ENCODE measurements at regions not wholly inside any gene's neighbourhood (a gene's known extent, or its start where the extent isn't known, plus 50 kb on each side); places are given as distances from the start of the nearest gene placed in this dataset.

DNA sequence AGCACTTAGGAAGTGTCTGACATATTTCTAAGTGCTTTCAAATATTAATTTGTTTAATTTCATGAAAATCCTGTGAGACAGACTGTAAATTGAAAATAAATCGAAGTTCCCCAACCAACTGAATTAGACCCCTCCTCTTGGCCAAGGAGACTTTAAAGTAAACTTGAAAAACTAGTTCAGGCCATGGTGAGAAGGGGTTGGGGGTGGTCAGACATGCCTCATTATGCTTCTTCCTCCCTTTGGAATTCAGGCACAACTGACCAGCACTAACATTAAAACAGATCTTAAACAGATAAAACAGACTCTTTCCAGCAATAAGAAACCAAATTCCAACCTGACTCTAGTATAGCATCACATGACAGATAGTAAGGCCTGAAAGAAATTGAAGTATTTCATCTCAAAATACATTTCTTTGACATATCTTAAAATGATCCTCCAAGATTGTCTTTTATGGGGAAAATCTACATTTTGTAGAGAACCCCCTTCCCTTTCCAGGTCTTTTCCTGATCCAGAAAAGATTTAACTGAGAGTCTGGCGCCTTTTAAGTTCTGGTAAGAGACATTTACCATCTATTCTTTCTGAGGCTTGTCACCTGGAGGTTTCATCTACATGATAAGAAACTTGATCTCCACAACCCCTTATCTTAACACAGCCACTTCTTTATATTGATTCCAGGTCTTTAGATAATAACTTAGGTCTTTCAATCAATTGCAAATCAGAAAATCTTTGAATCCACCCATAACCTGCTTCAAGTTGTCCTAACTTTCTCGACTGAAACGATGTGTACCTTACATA lies 336.5 kb downstream of the PCDH20 start:
- TF ChIP-seq, protein P1, sequence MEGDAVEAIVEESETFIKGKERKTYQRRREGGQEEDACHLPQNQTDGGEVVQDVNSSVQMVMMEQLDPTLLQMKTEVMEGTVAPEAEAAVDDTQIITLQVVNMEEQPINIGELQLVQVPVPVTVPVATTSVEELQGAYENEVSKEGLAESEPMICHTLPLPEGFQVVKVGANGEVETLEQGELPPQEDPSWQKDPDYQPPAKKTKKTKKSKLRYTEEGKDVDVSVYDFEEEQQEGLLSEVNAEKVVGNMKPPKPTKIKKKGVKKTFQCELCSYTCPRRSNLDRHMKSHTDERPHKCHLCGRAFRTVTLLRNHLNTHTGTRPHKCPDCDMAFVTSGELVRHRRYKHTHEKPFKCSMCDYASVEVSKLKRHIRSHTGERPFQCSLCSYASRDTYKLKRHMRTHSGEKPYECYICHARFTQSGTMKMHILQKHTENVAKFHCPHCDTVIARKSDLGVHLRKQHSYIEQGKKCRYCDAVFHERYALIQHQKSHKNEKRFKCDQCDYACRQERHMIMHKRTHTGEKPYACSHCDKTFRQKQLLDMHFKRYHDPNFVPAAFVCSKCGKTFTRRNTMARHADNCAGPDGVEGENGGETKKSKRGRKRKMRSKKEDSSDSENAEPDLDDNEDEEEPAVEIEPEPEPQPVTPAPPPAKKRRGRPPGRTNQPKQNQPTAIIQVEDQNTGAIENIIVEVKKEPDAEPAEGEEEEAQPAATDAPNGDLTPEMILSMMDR (IDR thresholded peaks at IDR 0.05), result no peak
- H3K9me3 ChIP-seq, result no peaks in the 10 kb centered on the region
- intact Hi-C loops (cut with DNase I), result no loop called here
- FAIRE-seq (no peak), DNase-seq (no peak), ATAC-seq (no peak)
- whole genome bisulfite sequencing, 2 donors, result 46 to 54% methylated on average over 4 of the region's 4 CpGs
- peaks cover 0 to 8% (median 0%) of the 10 kb centered on the region in 4 donors for H3K27me3 ChIP-seq
- H3K36me3 ChIP-seq, result no peaks in the 10 kb centered on the region
- no peak overlapping the region for H3K27ac ChIP-seq
- H3K4me3 ChIP-seq, result no peak overlapping the region
- H3K4me1 ChIP-seq, result no peaks in the 10 kb centered on the region

DNA sequence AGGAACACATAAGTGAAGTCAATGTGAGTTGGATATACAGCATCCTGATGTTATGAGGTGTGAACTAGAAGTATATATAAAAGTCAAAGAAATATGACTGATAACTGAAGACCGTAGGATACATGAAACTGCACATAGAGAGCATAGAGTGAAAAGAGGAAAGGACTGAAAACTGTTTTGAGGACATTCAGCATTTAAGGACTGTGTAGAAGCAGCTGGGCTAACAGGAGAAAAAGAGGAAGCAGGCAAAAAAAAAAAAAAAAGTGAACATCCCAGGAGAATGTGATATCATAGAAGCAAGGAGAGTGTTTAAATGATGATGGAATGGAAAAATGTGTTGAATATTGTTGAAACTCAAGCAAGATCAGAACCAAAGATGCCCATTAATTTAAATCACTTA lies 363.5 kb downstream of the PCDH20 start:
- H3K4me3 ChIP-seq, result no peak overlapping the region
- WGBS, 2 donors, result 63 to 85% methylated on average over 1 of the region's 1 CpG
- H3K9me3 ChIP-seq, result no peaks in the 10 kb centered on the region
- H3K27ac ChIP-seq, result no peak overlapping the region
- H3K27me3 ChIP-seq, result no peaks in the 10 kb centered on the region
- no peaks in the 10 kb centered on the region for H3K4me1 ChIP-seq
- TF ChIP-seq, protein P1 (IDR thresholded peaks at IDR 0.05), result no peak
- FAIRE-seq, result no peak
- ATAC-seq, result no peak
- no peak for DNase-seq
- intact Hi-C loops (cut with DNase I), result no loop called here
- H3K36me3 ChIP-seq, result no peaks in the 10 kb centered on the region

DNA sequence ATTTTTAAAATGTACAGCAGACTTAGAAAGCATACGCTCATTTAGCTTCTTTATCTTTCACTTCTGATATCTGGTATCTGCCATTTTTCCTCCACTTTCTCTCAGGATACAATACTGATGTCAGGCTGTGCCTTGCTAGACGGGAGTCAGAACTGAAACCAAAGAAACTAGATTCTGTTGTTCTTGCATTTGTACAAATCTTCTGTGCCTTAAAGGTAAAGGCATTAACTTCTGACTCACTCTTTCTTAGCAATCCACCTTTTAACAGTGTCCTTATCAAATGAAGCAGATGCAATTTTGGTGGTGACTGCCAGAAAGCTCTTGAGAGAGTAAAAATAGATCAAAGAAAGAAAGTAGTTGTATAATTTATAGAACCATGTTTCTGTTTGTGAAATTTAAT lies 370.4 kb downstream of the PCDH20 start:
- no peaks in the 10 kb centered on the region for H3K36me3 ChIP-seq
- H3K4me1 ChIP-seq, result no peaks in the 10 kb centered on the region
- no peak overlapping the region for H3K27ac ChIP-seq
- intact Hi-C loops (cut with DNase I), result no loop called here
- no peak for ATAC-seq
- TF ChIP-seq, protein P1 (IDR thresholded peaks at IDR 0.05), result no peak
- H3K4me3 ChIP-seq, result no peak overlapping the region
- H3K27me3 ChIP-seq, result no peaks in the 10 kb centered on the region
- no peak for FAIRE-seq
- H3K9me3 ChIP-seq, result no peaks in the 10 kb centered on the region
- DNase-seq, result no peak
- WGBS, 2 donors, result 26 to 35% methylated on average over 2 of the region's 2 CpGs

DNA sequence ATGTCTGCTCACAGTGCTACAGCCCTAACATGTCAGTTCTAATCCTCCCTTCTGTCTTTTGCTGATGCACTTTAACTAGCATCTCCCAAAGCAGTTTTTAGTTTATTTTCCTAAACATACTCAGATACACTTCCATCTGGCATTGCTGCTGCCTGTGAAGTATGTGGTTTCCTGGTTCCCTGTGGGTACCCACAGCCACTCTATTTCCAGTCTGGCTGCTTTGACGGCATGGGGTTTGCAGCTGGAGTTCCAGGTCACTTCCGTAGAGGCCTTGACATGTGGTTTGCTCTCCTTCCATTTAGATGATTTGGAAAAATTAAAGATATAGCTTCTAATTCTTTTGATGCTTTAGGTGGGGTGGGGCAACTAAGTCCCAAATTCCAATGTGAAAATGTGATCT lies 375.5 kb downstream of the PCDH20 start:
- intact Hi-C loops (cut with DNase I), result no loop called here
- no peak overlapping the region for H3K4me3 ChIP-seq
- no peaks in the 10 kb centered on the region for H3K9me3 ChIP-seq
- WGBS, 2 donors, result 66 to 73% methylated on average over 2 of the region's 2 CpGs
- ATAC-seq (no peak), DNase-seq (no peak), FAIRE-seq (no peak)
- H3K4me1 ChIP-seq, result no peaks in the 10 kb centered on the region
- TF ChIP-seq, protein P1 (IDR thresholded peaks at IDR 0.05), result no peak
- no peaks in the 10 kb centered on the region for H3K27me3 ChIP-seq
- no peaks in the 10 kb centered on the region for H3K36me3 ChIP-seq
- H3K27ac ChIP-seq, result no peak overlapping the region

DNA sequence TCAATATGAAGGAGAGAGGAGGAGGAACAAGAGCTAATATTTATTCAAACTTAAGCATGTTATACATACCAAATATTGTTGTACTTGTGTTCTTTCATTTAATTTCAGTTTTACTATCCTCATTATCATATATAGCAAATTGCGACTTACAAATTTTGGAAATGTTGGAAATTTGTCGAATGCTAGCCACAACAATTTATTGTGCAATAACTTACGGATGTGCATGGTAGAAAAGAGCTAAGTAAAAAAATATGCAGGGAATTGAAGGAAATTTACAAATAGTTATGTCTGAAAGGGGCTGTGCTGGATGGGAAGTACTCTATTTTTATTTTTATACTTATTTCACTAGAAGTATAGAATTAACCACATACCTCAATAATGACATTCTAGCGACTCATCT lies 376.3 kb downstream of the PCDH20 start:
- no peaks in the 10 kb centered on the region for H3K4me1 ChIP-seq
- H3K9me3 ChIP-seq, result no peaks in the 10 kb centered on the region
- H3K27ac ChIP-seq, result no peak overlapping the region
- intact Hi-C loops (cut with DNase I), result no loop called here
- DNase-seq, result no peak
- ATAC-seq, result no peak
- no peak for FAIRE-seq
- no peaks in the 10 kb centered on the region for H3K27me3 ChIP-seq
- TF ChIP-seq, protein P1 (IDR thresholded peaks at IDR 0.05), result no peak
- no peak overlapping the region for H3K4me3 ChIP-seq
- H3K36me3 ChIP-seq, result no peaks in the 10 kb centered on the region
- WGBS, 2 donors, result 87 to 90% methylated on average over 4 of the region's 4 CpGs
